H1 (cell line): ENCODE measurements at regions not wholly inside any gene's neighbourhood (a gene's known extent, or its start where the extent isn't known, plus 50 kb on each side); places are given as distances from the start of the nearest gene placed in this dataset.

Experiments used
- CTCF ChIA-PET: fragments of 300-600 bp; sonication (Branson Sonifier 250); formaldehyde crosslinking; loops from one replicate; lab custom pipeline; 2021; ENCODE audit not compliant: partially characterized antibody; lab: Charles Lee
- POLR2A ChIA-PET: fragments of 300-600 bp; sonication (Branson Sonifier 250); formaldehyde crosslinking; loops from one replicate; lab custom pipeline; 2021; ENCODE audit warnings: inconsistent platforms; ENCODE audit not compliant: partially characterized antibody; lab: Charles Lee
- DNase-seq, 2 experiments: peaks; one replicate each; pipeline versions ENCODE4 v3.0.0 to v3.0.0-alpha.2; 2010 to 2022; ENCODE audit warnings: low spot score in 2 of 2, low read depth in 1 of 2, mixed read lengths in 1 of 2
- FAIRE-seq: peaks from 2 replicates; lab custom pipeline; 2011; peaks lifted over from hg19 to GRCh38; lab: Jason Lieb, UNC
- H2AFZ ChIP-seq: 2 replicates; pipeline ENCODE4 v1.8.1; 2012; ENCODE audit warnings: low read length, inconsistent platforms
- H2AK5ac ChIP-seq: 2 replicates; pipeline ENCODE4 v1.6.1; 2013; ENCODE audit warnings: low read depth, low read length
- H2BK120ac ChIP-seq: replicated peaks from 2 replicates; pipeline ENCODE3; 2013; ENCODE audit warnings: low read depth, low read length, inconsistent platforms
- H2BK12ac ChIP-seq: 2 replicates; pipeline ENCODE4 v1.6.1; 2013; ENCODE audit warnings: low read depth, low read length
- H2BK15ac ChIP-seq: 2 replicates; pipeline ENCODE4 v1.6.1; 2013; ENCODE audit warnings: low read length
- H2BK20ac ChIP-seq: 2 replicates; pipeline ENCODE4 v1.6.1; 2013; ENCODE audit warnings: low read length
- H2BK5ac ChIP-seq: 2 replicates; pipeline ENCODE4 v1.6.1; 2013; ENCODE audit warnings: low read depth, low read length
- H3K14ac ChIP-seq: 2 replicates; pipeline ENCODE4 v1.6.1; 2013; ENCODE audit warnings: inconsistent platforms; ENCODE audit not compliant: insufficient read length
- H3K18ac ChIP-seq: 2 replicates; pipeline ENCODE4 v1.6.1; 2013; ENCODE audit warnings: low read length; ENCODE audit errors: extremely low read depth
- H3K23ac ChIP-seq: 2 replicates; pipeline ENCODE4 v1.6.1; 2013; ENCODE audit warnings: inconsistent platforms; ENCODE audit not compliant: insufficient read length
- H3K23me2 ChIP-seq: 2 replicates; pipeline ENCODE4 v1.6.1; 2013; ENCODE audit warnings: low read depth, low read length
- H3K27ac ChIP-seq: 2 replicates; pipeline ENCODE4 v1.6.1; 2011; ENCODE audit warnings: low read depth, low read length, inconsistent platforms
- H3K27me3 ChIP-seq, 4 experiments: replicated peaks in 1 of 4; 1 replicate in 1 of 4; 2 replicates in 3 of 4; pipeline versions ENCODE4 v1.6.1 to v1.8.1; 2011 to 2013; ENCODE audit warnings: low read length in 3 of 4, mild to moderate bottlenecking in 3 of 4, inconsistent platforms in 2 of 4, mixed read lengths in 2 of 4, moderate library complexity in 1 of 4; ENCODE audit not compliant: control insufficient read depth in 3 of 4, insufficient read depth in 3 of 4; ENCODE audit errors: extremely low read depth in 1 of 4
- H3K36me3 ChIP-seq, 4 experiments: 2 replicates each; pipeline versions ENCODE4 v1.6.1 to v1.8.1; 2011 to 2013; ENCODE audit warnings: mild to moderate bottlenecking in 4 of 4, low read length in 3 of 4, moderate library complexity in 2 of 4, control low read depth in 1 of 4, inconsistent platforms in 1 of 4; ENCODE audit not compliant: insufficient read depth in 4 of 4, control insufficient read depth in 2 of 4
- H3K4ac ChIP-seq: replicated peaks from 2 replicates; pipeline ENCODE3; 2013; ENCODE audit warnings: low read length, low read depth, mixed read lengths, inconsistent platforms; ENCODE audit not compliant: insufficient read length
- H3K4me1 ChIP-seq, 4 experiments: replicated peaks in 1 of 4; 1 replicate in 1 of 4; 2 replicates in 3 of 4; pipeline versions ENCODE4 v1.6.1 to v1.8.1; 2011 to 2013; ENCODE audit warnings: low read length in 3 of 4, inconsistent platforms in 2 of 4, mixed read lengths in 1 of 4; ENCODE audit not compliant: insufficient read depth in 4 of 4, control insufficient read depth in 3 of 4
- H3K4me2 ChIP-seq, 2 experiments: 2 replicates each; pipeline versions ENCODE4 v1.6.1 to v1.8.1; 2011 to 2013; ENCODE audit warnings: low read depth in 2 of 2, low read length in 2 of 2, control low read depth in 1 of 2, inconsistent platforms in 1 of 2, mild to moderate bottlenecking in 1 of 2; ENCODE audit not compliant: insufficient read depth in 1 of 2
- H3K4me3 ChIP-seq, 4 experiments: fragments of 200-600, 300-600 bp in 1 of 4; sonication (generic), shearing (Covaris generic), sonication (Bioruptor Twin) in 1 of 4; 2 replicates each; pipeline versions ENCODE4 v1.5.1 to v1.8.1; 2011 to 2016; ENCODE audit warnings: low read length in 4 of 4, low read depth in 3 of 4, control low read depth in 2 of 4, inconsistent platforms in 2 of 4, mild to moderate bottlenecking in 2 of 4, mixed read lengths in 1 of 4, moderate library complexity in 1 of 4; ENCODE audit not compliant: insufficient read depth in 2 of 4; ENCODE audit errors: extremely low read depth in 1 of 4
- H3K56ac ChIP-seq: replicated peaks from 2 replicates; pipeline ENCODE3; 2013; ENCODE audit warnings: low read depth, mild to moderate bottlenecking, mixed read lengths, low read length, inconsistent platforms; ENCODE audit not compliant: insufficient read length
- H3K79me1 ChIP-seq: 2 replicates; pipeline ENCODE4 v1.6.1; 2013; ENCODE audit warnings: low read depth, low read length, control low read depth
- H3K79me2 ChIP-seq, 2 experiments: 2 replicates each; pipeline versions ENCODE4 v1.6.1 to v1.8.1; 2012 to 2013; ENCODE audit warnings: low read length in 2 of 2, mild to moderate bottlenecking in 2 of 2, inconsistent platforms in 1 of 2; ENCODE audit not compliant: insufficient read depth in 2 of 2, control insufficient read depth in 1 of 2
- H3K9ac ChIP-seq, 4 experiments: replicated peaks in 1 of 4; 1 replicate in 1 of 4; 2 replicates in 3 of 4; pipeline versions ENCODE4 v1.6.1 to v1.8.1; 2011 to 2013; ENCODE audit warnings: low read depth in 3 of 4, low read length in 3 of 4, control low read depth in 2 of 4, mild to moderate bottlenecking in 2 of 4, moderate library complexity in 2 of 4, inconsistent platforms in 1 of 4; ENCODE audit errors: extremely low read depth in 1 of 4
- H3K9me3 ChIP-seq, 2 experiments: 2 replicates each; pipeline versions ENCODE4 v1.6.1 to v1.8.1; 2012 to 2013; ENCODE audit warnings: mild to moderate bottlenecking in 2 of 2, moderate library complexity in 2 of 2, control low read depth in 1 of 2, inconsistent platforms in 1 of 2, low read depth in 1 of 2, low read length in 1 of 2, mixed read lengths in 1 of 2; ENCODE audit not compliant: insufficient read depth in 2 of 2
- H4K20me1 ChIP-seq, 2 experiments: replicated peaks in 1 of 2; 2 replicates each; pipeline versions ENCODE3 to v1.8.1; 2011 to 2013; ENCODE audit warnings: inconsistent platforms in 2 of 2, low read length in 2 of 2, mild to moderate bottlenecking in 1 of 2; ENCODE audit not compliant: insufficient read depth in 2 of 2, control insufficient read depth in 1 of 2
- H4K5ac ChIP-seq: 2 replicates; pipeline ENCODE4 v1.6.1; 2013; ENCODE audit warnings: low read length, low read depth, mixed read lengths, inconsistent platforms; ENCODE audit not compliant: insufficient read length
- H4K8ac ChIP-seq: 2 replicates; pipeline ENCODE4 v1.8.0; 2013; ENCODE audit warnings: mild to moderate bottlenecking, moderate library complexity, low read length, inconsistent platforms; ENCODE audit not compliant: insufficient read depth; ENCODE audit errors: extremely low read depth
- H4K91ac ChIP-seq: replicated peaks from 2 replicates; pipeline ENCODE3; 2013; ENCODE audit warnings: low read length, mixed read lengths, inconsistent platforms; ENCODE audit not compliant: insufficient read length
- BRCA1 ChIP-seq: IDR thresholded peaks from 2 replicates; pipeline ENCODE4 v1.6.1; 2012; ENCODE audit warnings: low read depth, low read length, improper control_type of control experiment
- CBX8 ChIP-seq: fragments of 300-800, 300-1000 bp; sonication (generic); IDR thresholded peaks from 2 replicates; pipeline ENCODE4 v1.7.1; 2016; ENCODE audit warnings: low read depth, low read length, borderline replicate concordance
- EZH2 ChIP-seq: fragments of 200-600 bp; sonication (generic); IDR thresholded peaks from 2 replicates; pipeline ENCODE4 v1.7.1; 2012; ENCODE audit warnings: low read depth, mild to moderate bottlenecking, moderate library complexity, low read length, inconsistent platforms; ENCODE audit not compliant: severe bottlenecking
- FOSL1 ChIP-seq: IDR thresholded peaks from 2 replicates; pipeline ENCODE4 v1.6.1; 2011; ENCODE audit warnings: mild to moderate bottlenecking, low read depth, low read length, moderate library complexity; ENCODE audit not compliant: insufficient read depth
- GTF2F1 ChIP-seq: IDR thresholded peaks from 2 replicates; pipeline ENCODE4 v1.6.1; 2012; ENCODE audit warnings: low read depth, low read length, improper control_type of control experiment, borderline replicate concordance
- HDAC2 ChIP-seq, 2 experiments: fragments of 300-600 bp in 1 of 2; sonication (generic) in 1 of 2; IDR thresholded peaks; 2 replicates each; pipeline ENCODE4 v1.6.1; 2011 to 2012; ENCODE audit warnings: low read depth in 2 of 2, low read length in 2 of 2, mild to moderate bottlenecking in 2 of 2, moderate library complexity in 2 of 2, borderline replicate concordance in 1 of 2, inconsistent platforms in 1 of 2
- JUN ChIP-seq: IDR thresholded peaks from 2 replicates; pipeline ENCODE4 v1.6.1; 2011; ENCODE audit warnings: low read depth, mild to moderate bottlenecking, improper control_type of control experiment, low read length
- MAX ChIP-seq: IDR thresholded peaks from 2 replicates; pipeline ENCODE4 v1.6.1; 2012; ENCODE audit warnings: inconsistent platforms
- POU5F1 ChIP-seq: IDR thresholded peaks from 2 replicates; pipeline ENCODE4 v1.6.1; 2011; ENCODE audit warnings: low read depth, mild to moderate bottlenecking, low read length, moderate library complexity
- RBBP5 ChIP-seq: IDR thresholded peaks from 2 replicates; pipeline ENCODE4 v1.7.1; 2012; ENCODE audit warnings: low read depth, mild to moderate bottlenecking, inconsistent platforms, low read length, moderate library complexity, borderline replicate concordance
- SIRT6 ChIP-seq: IDR thresholded peaks from one replicate; pipeline ENCODE4 v1.7.1; 2012; ENCODE audit warnings: low read length, inconsistent platforms
- TBP ChIP-seq: IDR thresholded peaks from 2 replicates; pipeline ENCODE4 v1.6.1; 2011; ENCODE audit warnings: low read depth, low read length, improper control_type of control experiment
- ZNF274 ChIP-seq: IDR thresholded peaks from 2 replicates; pipeline ENCODE4 v1.7.0; 2012; ENCODE audit warnings: low read length, borderline replicate concordance; ENCODE audit errors: extremely low read depth
- WGBS, 2 experiments: shearing (Covaris generic) in 1 of 2; methylation state at CpG; one replicate each; pipeline versions ENCODE4 v1.1.6 to v1.1.7; 2013 to 2015; ENCODE audit warnings: low lambda C conversion rate in 2 of 2, mixed read lengths in 2 of 2, inconsistent platforms in 1 of 2, low coverage in 1 of 2, missing lambda C conversion rate in 1 of 2; ENCODE audit not compliant: insufficient replicate concordance in 2 of 2, insufficient coverage in 1 of 2, insufficient read length in 1 of 2; ENCODE audit errors: extremely low coverage in 1 of 2, missing lambda C conversion rate in 1 of 2; 5-methylcytosine and 5-hydroxymethylcytosine counted together

- no peak overlapping the region for H4K5ac ChIP-seq
- H3K79me1 ChIP-seq: no peaks in the 10 kb centered on the region
- no peaks in the 10 kb centered on the region for H3K27me3 ChIP-seq
- no peak overlapping the region for H3K14ac ChIP-seq
- H3K23me2 ChIP-seq: no peaks in the 10 kb centered on the region
- H3K36me3 ChIP-seq: no peaks in the 10 kb centered on the region
- H2AFZ ChIP-seq: no peak overlapping the region
- no peak overlapping the region for H4K91ac ChIP-seq
- WGBS, 2 experiments: 93% methylated on average over 3 of the region's 3 CpGs; no CpG with 5 or more reads in 1 of the 2 experiments
- FAIRE-seq: no peak
- POLR2A ChIA-PET: no interaction called here
- H3K9me3 ChIP-seq: no peaks in the 10 kb centered on the region
- H4K20me1 ChIP-seq: no peaks in the 10 kb centered on the region
- H3K56ac ChIP-seq: no peak overlapping the region
- no peak overlapping the region for H3K27ac ChIP-seq
- no peak overlapping the region for H3K23ac ChIP-seq
- no peak for DNase-seq
- no peak overlapping the region for H2AK5ac ChIP-seq
- H3K79me2 ChIP-seq: no peaks in the 10 kb centered on the region
- H3K4me1 ChIP-seq: no peaks in the 10 kb centered on the region
- H2BK15ac ChIP-seq: no peak overlapping the region
- no peak overlapping the region for H3K4ac ChIP-seq
- H2BK20ac ChIP-seq: no peak overlapping the region
- H3K4me2 ChIP-seq: no peak overlapping the region
- H2BK12ac ChIP-seq: no peak overlapping the region
- H3K18ac ChIP-seq: no peak overlapping the region
- no peak overlapping the region for H4K8ac ChIP-seq
- H3K4me3 ChIP-seq: no peak overlapping the region
- CTCF ChIA-PET: no interaction called here
- no peak overlapping the region for H2BK120ac ChIP-seq
- no peak overlapping the region for H3K9ac ChIP-seq
- H2BK5ac ChIP-seq: no peak overlapping the region
- TF ChIP-seq MAX: no peak
- no peak for TF ChIP-seq JUN
- no peak for TF ChIP-seq POU5F1
- TF ChIP-seq ZNF274: no peak
- no peak for TF ChIP-seq BRCA1
- no peak for TF ChIP-seq SIRT6
- TF ChIP-seq FOSL1: no peak
- TF ChIP-seq CBX8: no peak
- TF ChIP-seq EZH2: no peak
- no peak for TF ChIP-seq HDAC2 (IDR thresholded peaks at IDR 0.05; ENCODE audit: borderline replicate concordance in 1 of 2, low read depth in 2 of 2, low read length in 2 of 2)
- TF ChIP-seq TBP: no peak
- no peak for TF ChIP-seq RBBP5
- TF ChIP-seq GTF2F1: no peak
Measured at GRCh38 chr13:77398825-77399620, 72.1 kb upstream of the MYCBP2 start.
